T-helper 2 cell (primary cell): ENCODE measurements at regions not wholly inside any gene's neighbourhood (a gene's known extent, or its start where the extent isn't known, plus 50 kb on each side); places are given as distances from the start of the nearest gene placed in this dataset.
"Not testable (repeated sequence)": the region's sequence is repeated elsewhere in the genome, so short reads cannot be mapped to it uniquely, and the experiment has no call there.

Source experiments
- DNase-seq, 5 experiments: peaks; one replicate each; pipeline versions ENCODE4 v3.0.0 to v3.0.0-alpha.2; 2012 to 2022

- DNase-seq, result no peak
These were observed 219.9 kb upstream of the IRS2 start for GRCh38 chr13:110006304-110006703.

- DNase-seq, result no peak
These were observed 219.2 kb upstream of the IRS2 start for GRCh38 chr13:110005563-110005962.

- DNase-seq, result no peak
These were observed 218.4 kb upstream of the IRS2 start for GRCh38 chr13:110004814-110005213.

DNA sequence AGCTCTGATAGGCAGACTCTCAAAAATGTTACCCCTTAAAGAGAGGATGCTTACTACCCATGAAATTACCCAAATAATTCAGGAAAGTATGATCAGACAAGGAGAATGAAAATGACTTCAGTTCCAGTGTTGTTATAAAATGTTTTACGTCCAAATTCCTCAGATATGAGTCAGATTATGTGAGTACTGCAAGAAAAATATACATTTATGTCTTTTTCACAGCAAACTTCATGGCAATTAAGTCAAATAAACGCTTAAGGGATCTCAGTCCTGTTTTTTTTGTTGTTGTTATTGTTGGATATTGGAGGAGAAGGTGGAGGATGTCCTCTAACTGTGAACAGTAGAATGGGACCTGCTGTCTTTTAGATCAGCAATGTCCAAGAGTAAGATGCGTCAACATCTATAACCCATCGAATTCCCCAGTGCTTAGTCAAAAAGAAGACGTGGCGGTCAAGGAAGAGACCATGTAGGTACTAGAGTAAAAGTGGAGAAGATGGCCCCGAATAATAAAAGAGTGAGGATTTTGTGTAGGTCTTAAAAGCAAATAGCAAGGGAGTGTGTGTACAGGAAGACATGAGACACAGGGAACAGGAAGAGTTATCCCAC lies 215.4 kb upstream of the IRS2 start:
- DNase-seq, result no peak

DNA sequence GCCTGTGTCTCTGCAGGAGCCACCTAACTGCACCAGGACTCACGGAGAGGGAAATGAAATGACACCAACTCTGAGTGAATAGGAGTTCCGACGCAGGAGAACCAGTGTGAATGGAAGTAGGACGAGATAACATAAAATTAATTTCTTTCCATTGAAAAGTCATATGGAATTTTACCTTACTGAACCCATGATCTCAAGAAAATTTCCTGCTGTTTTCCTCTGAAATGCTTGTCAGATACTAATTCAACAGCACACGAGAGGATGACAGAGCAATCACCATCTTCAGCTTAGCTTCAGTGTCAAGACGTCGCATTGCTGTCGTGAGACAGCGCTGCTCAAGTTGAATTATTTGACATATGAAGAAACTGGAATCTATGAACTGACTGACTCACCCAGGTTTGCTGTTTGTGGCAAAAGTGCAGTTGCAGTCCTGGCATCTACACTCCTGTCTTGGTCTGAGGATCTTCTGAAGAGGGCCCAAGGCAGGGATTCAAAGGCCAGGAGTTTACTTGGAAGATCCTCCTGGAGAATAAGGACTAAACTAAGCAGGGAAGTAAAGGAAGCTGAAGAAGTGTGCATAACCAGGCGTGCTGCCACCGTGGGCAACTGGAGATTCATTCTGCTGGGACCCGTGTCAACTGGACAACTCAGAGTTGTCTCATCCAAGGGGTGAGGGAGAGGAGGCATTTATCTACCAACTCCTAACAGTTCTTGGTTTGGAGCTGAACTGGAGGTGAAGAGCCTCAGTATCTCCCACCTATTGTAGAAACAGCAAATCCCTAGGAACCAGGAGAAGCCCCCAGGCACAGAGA lies 214.4 kb upstream of the IRS2 start:
- DNase-seq, result no peak

DNA sequence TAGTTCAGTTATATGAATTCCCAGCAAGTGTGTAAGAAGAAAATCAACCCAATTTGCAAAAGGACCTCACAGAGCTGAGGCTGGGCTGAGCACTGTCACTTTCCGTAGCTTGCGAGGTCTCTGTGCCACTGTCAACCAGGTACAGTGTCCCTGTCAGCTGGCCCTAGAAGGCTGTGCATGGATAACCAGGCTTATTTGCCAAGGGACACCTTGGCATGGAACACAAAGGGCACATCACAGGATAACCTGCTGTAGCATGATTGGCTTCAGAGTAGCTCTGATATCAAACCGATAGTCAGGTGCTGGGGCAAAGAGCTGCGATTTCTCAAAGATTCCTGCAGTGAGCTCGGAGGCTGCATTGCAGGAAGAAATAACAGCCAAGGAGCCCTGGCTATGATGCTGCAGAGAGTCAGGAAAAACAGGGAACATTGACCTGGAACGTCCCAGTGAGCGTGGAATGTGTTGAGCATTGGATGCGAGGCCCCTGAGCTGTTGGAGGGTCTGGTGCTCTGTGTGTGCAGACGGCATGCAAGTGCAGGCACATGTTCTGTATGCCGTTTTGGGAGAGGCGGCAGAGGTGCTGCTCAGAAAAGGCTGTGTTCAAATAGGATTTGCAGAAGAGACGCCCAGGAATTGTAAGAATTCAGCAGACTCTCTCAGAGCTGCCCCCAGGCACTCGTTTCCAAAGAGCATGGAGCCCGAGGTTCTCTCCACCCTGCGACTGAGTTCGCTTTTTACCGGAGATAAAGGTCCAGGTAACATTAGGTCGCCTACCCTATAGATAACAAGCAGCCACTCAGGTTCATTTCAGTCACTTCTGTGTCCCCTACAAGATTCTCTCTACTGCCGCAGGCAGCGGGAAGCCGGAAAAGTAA lies 213.5 kb upstream of the IRS2 start:
- no peak for DNase-seq

DNA sequence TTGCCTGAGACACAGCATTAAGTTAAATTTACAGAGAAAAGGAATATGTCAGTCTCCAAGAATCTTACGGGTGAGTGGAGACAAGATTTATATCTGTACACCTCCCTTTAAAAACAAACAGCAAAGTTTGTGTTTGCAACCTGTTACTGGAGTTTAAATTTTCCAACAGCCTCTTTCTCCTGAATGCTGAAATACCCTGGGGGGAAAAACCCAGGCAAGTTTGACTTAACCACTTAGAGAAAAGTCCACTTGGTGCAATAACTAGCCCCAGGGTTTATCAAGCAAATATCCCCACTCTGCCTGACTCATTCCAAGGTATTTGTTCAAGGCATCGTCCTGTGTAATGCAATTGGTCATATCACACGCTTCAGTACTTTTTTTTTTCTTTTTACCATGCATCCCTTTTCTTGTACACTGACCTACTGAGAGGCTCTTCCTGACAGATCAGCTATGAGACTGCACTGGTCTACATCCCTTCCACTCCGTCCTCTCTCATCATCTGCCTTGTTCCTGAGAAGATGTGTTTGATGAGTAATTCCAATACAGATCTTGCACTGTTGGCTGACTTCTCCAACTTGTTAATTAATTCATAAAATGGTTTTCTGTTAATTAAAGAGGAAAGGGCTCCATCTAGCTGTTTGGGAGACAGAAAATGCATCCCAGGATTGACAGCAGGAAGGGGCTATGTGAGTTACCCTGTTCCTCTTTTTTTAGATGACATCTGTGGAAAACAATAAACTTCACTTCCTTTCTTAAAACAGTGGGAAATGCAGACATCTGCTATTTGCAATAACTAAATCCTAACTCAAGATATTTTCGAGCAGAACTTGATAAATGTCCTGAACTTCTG lies 212.5 kb upstream of the IRS2 start:
- no peak for DNase-seq

DNA sequence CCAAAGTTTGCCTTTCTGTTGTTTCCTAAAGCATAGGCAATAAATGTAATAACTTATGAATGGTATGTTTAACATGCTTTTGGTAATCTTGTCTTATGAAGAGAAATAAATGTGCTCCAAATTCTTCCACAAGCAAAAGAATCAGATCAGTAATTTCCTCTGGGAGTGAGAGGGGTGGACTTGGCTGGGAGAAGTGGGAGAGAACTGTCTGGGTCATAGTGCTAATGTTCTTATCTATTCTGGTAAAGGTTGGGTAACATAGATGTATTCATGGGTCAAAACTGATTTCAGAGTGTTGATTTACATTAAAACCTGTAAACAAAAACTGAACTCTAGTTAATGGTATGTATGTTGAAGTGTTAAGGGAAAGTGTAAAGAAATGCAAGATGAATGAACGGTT lies 211.7 kb upstream of the IRS2 start:
- DNase-seq, result no peak

- not testable (repeated sequence) for DNase-seq
These were observed 210.7 kb upstream of the IRS2 start for GRCh38 chr13:109997056-109997595.

DNA sequence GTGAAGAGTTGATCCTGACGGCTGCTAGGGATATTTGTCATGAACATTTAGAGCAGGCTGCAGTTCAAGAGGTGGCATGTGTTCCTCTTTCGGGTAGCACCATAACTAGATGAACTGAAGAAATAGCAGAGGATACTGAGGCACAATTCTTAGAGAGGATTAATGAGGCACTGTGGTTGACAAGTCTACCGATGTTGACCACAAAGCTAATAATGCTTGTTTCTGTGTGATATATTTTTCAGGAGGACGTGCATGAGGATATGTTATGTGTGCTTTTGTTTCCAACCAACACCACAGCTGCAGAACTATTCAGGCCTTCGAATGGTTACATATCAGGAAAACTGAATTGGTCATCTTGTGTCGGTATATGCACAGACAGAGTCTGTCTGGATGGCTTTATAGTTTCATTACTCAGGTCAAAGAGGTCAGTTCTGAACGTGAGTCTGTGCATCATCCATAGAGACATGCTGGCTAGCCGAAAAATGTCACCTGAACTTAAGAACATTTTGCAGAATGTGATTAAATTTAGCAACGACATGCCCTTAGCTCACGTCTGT lies 210.1 kb upstream of the IRS2 start:
- no peak for DNase-seq

DNA sequence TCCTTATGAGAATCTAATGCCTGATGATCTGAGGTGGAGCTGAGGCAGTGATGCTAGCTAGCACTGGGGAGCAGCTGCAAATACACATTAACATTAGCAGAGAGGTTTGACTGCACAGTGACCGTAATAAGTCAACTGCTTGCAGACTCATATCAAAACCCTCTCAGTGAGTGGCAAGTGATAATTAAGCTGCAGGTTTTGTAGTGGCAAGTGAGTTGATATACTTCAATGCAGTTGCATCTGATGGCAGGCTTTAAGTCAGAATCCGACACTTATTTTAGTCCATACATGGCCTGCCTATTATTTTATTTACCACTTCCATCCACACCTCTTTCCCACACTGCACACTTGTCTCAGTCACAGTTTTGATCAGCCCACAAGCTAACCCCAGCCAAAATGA lies 209.2 kb upstream of the IRS2 start:
- no peak for DNase-seq

- DNase-seq, result no peak
These were observed 203.9 kb upstream of the IRS2 start for GRCh38 chr13:109990296-109990695.

DNA sequence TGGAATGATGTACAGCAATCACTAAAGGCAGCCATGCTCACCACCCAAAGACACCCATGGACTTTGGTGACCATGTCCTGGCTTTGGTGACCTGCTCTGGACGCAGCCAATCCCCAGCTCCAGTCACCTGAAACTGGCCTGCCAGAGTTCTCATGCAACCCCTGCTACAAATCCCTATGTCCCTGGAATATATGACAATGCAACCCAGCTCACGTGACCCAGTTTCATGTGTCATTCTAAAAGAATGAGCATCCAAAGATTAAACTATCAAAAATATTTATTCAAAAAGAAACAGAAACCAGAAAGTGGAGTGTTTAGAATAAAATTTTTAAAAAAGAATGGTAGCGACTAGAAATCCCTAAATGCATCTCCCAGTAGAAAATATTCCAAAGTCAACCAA lies 203.3 kb upstream of the IRS2 start:
- DNase-seq, result no peak

DNA sequence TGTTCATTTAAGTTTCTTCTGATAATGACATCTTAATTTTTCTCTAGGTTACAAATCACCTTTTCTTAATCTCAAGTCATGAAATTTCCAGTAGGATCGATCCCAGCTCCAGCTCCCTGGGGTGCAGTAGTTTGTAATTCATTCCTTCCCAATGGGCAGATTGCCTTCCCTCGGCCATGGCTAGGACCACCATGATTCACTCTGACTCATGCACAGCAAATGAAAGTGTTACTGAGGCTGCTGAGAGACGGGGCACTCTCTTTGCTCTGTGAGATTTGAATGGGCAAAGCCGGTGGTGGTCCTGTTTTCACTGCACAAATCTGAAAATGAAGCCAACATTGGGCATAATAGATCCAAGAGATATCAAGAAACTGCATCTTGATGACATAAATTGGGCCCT lies 202.8 kb upstream of the IRS2 start:
- no peak for DNase-seq

DNA sequence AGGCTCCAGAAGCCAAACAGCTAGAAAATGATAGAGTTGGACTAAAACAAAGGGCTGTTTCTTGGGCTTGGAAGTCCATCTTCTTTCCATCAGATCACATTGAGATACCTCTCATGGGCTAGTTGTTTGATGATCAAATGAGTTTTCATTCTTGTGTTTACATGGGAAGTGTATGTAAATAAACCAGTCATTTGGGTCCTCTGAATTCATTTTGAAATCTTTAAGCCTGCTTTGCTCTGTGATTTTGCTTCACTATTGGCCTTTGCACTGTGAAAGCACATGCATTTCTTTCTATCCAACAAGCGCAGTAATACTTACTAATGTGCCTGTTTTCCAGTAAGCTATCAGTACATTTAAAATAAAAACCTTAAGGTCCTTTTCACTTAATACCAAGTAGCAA lies 200.5 kb upstream of the IRS2 start:
- DNase-seq, result no peak

- no peak for DNase-seq
These were observed 199.6 kb upstream of the IRS2 start for GRCh38 chr13:109985871-109986450.

- no peak for DNase-seq
These were observed 197.1 kb upstream of the IRS2 start for GRCh38 chr13:109983447-109983846.

DNA sequence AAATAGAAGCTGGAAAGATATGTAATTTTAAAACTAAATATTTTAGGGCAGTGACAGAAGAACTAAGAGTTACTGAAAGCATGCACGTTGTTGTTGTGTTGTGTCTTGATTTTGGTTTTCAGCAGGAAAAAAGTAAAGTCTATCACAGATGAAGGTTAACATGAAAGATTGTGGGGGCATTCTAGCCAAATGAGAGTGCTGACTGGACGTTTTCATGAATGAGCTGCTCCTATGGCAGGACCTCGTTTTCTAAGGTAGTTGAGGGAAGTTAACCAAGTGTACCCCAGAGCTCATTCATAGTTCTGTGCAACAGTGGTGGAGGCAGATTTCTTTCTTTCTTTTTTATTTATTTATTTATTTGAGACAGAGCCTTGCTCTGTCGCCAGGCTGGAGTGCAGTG lies 194.6 kb upstream of the IRS2 start:
- DNase-seq, result no peak

- not testable (repeated sequence) for DNase-seq
These were observed 193.3 kb upstream of the IRS2 start for GRCh38 chr13:109979676-109980075.

GRCh38 chr13:109979228-109979627 lies 192.8 kb upstream of the IRS2 start:
- DNase-seq, result no peak

GRCh38 chr13:109977212-109977968 lies 191.0 kb upstream of the IRS2 start:
- no peak for DNase-seq
